GM12873 (cell line): ENCODE measurements at regions not wholly inside any gene's neighbourhood (a gene's known extent, or its start where the extent isn't known, plus 50 kb on each side); places are given as distances from the start of the nearest gene placed in this dataset.

Experiments
- CTCF ChIP-seq: IDR thresholded peaks from 2 replicates; pipeline ENCODE4 v1.5.1; 2012; ENCODE audit warnings: low read depth, mild to moderate bottlenecking, moderate library complexity, low read length, control low read depth; ENCODE audit not compliant: insufficient read depth; ENCODE audit errors: missing control alignments

DNA sequence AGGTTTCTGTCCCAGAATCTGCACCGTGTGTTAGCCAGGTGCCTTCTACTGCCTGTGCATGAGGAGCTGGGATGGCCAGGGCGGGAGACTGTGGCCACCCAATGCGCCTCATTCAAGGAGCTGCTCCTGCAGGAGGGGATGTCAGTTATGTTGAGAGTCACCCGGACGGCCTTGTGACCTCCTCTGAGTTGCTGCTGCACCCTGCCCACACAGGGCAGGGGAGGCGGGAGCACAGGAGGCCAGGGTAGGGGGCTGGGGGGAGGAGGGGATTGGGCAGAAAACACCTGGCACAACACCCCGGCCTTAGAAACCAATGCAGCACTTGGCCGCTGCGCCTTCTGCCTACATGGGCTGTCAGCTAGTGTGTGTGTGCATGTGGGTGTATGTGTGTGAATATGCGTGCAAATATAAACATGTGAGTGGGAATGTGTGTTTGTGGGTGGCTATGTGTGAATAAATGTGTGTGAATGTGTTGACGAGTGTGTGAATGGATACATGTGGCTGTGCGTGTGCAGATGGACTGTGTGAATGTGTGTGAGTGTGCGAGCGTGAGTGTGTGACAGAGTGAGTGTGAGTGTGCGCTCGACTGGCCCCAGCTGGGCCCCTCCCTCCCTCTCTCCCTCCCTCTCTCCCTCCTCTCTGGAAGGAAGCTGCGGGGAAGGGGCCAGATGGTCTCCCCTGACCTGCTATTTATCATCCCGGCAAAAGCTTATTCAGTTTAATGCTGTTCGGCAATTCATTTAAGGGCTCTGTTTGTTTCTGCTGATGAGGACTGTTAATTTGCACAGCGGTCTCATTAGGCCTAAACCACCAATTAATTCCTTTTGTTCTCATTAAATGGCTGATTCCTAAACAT is 106.9 kb downstream of the TLE3 start:
- no peak for TF ChIP-seq CTCF

DNA sequence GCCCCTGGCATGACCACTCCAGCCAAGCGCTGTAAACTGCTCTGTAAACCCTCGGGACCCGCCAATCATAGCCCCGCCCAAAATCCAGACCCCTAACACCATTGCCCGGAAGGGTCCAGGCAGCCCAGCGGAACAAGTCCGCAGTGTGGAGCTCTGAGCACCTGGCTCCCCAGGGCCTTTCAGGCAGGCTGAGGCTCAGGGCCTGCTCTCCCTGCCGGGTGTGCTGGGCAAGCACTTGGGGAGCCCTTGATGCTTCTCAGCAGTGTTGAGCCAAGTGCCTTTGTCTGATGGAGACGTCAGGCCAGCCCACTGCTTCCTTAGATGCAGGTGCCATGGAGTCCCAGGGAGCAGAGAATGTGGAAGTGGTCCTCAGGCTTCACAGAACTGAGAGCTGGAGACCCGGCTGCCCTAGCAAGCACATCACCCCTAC is 106.2 kb downstream of the TLE3 start:
- TF ChIP-seq CTCF, result no peak

- TF ChIP-seq CTCF, result no peak
These were observed 105.4 kb downstream of the TLE3 start for GRCh38 chr15:69992348-69992747.

DNA sequence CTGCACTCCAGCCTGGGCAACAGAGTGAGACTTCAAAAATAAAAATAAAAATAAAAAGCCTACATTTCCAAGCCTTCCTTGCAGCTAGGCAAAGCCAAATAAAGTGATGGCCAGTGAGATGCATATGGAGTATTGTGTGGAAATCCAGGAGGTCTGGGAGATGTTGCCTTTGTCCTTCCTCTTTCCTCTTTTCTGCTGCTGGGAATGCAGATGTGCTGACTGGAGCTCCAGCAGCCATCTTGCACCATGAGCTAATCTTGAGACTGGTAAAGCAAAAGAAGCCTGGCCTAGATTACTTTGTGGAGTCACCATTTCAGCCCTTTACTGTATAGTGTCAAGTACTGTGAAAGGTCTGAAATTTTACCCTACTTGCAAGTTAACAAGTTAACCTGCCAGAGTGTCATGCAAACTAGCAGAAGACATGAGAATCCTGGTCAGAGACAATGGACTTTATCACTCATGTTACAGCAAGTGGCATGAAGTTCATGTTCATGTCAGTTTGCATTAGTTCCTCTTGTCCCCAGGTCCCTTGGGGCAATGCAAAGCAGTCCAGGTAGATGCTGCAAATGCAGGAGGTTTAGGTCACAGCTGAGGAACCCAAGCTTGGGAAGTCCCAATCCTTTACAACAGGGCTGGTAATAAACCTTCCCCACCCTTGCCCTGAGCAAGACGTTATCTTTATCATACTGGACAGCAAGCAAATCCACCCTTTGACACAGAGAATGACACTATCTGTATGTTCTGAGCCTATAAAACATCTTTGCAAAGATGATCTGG is 103.1 kb downstream of the TLE3 start:
- TF ChIP-seq CTCF, result no peak

DNA sequence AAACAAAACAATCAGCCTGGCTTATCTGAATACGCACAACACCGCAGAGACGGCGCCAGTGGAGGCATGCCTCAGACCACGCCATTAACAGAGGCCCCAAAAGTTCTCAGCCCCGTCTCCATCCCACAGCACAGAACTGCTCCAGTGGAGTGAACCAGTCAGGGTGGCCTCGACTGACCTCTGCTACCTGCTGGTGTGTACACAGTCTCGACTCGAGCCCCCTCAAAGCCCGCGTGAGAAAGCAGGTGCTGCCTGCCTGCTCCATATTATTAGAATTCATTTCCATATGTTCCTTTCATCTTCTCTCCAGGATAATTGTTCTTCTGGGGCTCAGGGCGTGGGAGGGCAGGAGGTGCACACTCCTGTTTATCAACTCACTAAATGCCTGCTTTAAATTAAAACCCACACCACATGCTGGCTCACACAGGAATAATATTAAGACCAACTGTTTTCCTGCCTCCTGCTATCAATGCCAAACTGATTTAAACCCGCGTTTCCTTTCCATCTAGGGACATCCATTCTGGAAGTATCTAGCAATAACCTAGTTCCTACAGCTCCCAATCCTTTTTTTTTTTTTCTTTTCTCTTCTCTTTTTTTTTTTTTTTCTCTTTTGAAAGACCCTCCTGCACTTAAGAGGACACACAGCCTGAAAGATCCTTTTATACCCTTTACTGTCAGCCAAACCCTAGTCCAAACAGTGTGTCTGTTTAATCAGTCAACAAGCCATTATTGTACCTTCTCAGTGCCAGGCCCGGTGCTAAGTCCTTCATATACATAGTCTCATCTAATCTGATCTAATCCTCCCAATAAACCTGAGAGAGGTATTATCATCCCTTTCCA is 101.2 kb downstream of the TLE3 start:
- no peak for TF ChIP-seq CTCF

DNA sequence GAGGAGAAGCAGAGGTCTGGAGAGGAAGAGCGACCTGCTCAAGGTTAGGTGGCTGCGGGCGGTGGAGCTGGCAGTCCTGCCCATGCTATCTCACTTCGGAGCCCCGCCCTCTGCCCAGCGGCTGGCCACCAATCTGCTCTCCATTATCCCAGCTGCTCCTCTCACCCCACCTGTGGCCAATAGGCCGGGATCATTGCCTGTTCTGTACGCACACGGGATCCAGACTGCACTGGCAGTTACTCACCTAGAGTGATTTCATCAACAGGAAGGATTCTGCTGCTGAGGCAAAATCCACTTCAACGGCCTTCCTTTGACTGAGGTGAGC is 100.6 kb downstream of the TLE3 start:
- TF ChIP-seq CTCF, result no peak
